Adrenal gland (tissue), 5 donors: ENCODE measurements at regions not wholly inside any gene's neighbourhood (a gene's known extent, or its start where the extent isn't known, plus 50 kb on each side); places are given as distances from the start of the nearest gene placed in this dataset.

Experiments
- CTCF ChIP-seq, 6 experiments: fragments of 450-650 bp in 4 of 6; fragments of 200-600 bp in 2 of 6; sonication (generic) in 1 of 6; IDR thresholded peaks; 1 replicate in 5 of 6; 2 replicates in 1 of 6; pipeline versions ENCODE4 v1.5.1 to v1.8.0; 2016 to 2021; ENCODE audit warnings: antibody characterized with exemption in 6 of 6, mild to moderate bottlenecking in 2 of 6, moderate library complexity in 1 of 6
- POLR2A ChIP-seq, 2 donors: fragments of 450-650 bp; IDR thresholded peaks; one replicate each; pipeline ENCODE4 v1.6.1; 2017; ENCODE audit warnings: antibody characterized with exemption in 2 of 2, mild to moderate bottlenecking in 2 of 2, moderate library complexity in 1 of 2
- donor health status: DM: no; HTN: no; CAD: no.

- TF ChIP-seq POLR2A (IDR thresholded peaks at IDR 0.05) = no peak
- no peak for TF ChIP-seq CTCF (IDR thresholded peaks at IDR 0.05)
Measured at GRCh38 chr1:193372553-193372952, 186.1 kb upstream of the B3GALT2 start.
